HCT116 (cell line): ENCODE measurements at regions not wholly inside any gene's neighbourhood (a gene's known extent, or its start where the extent isn't known, plus 50 kb on each side); places are given as distances from the start of the nearest gene placed in this dataset.

ENCODE experiments used
- ATAC-seq: fragments of 200-7000 bp; cut with Tn5 transposase; 2 replicates; pipeline ENCODE4 v1.9.1; 2020; ENCODE audit warnings: mild to moderate bottlenecking, moderate library complexity
- BruUV-seq: library from RNA; stranded (reverse); fragments of 400-500 nt; replicated peaks from 2 replicates; lab custom pipeline; 2021; lab: Mats Ljungman, UMichigan
- CTCF ChIA-PET: fragments of 300-600 bp; sonication (Branson Sonifier 250); formaldehyde crosslinking; loops from one replicate; lab custom pipeline; 2021; ENCODE audit warnings: antibody characterized with exemption; lab: Charles Lee
- POLR2A ChIA-PET: fragments of 300-600, 350-600 bp; sonication (Branson Sonifier 250); formaldehyde crosslinking; loops from one replicate; lab custom pipeline; 2021; ENCODE audit warnings: antibody characterized with exemption; lab: Charles Lee
- RAD21 ChIA-PET, 2 experiments: fragments of 300-600 bp; sonication (Branson Sonifier 250); formaldehyde crosslinking; loops; one replicate each; lab custom pipeline; 2023; ENCODE audit warnings: low total read pairs in 2 of 2; ENCODE audit not compliant: uncharacterized antibody in 2 of 2, unreplicated experiment in 2 of 2, low non-redundant PET in 1 of 2; lab: Charles Lee
- DNase-seq: peaks from one replicate; pipeline ENCODE4 v3.0.0-alpha.2; 2010; ENCODE audit warnings: low read depth, low spot score
- H2AFZ ChIP-seq: fragments of 200-600 bp; shearing (Covaris generic), sonication (generic); 2 replicates; pipeline ENCODE4 v1.6.1; 2017; ENCODE audit warnings: low read depth, mixed run types, mixed read lengths, antibody characterized with exemption, low read length; ENCODE audit not compliant: poor library complexity, severe bottlenecking
- H3K27ac ChIP-seq: 2 replicates; pipeline ENCODE4 v1.5.1; 2012; ENCODE audit warnings: low read depth, low read length
- H3K27me3 ChIP-seq: fragments of 200-600 bp; sonication (generic); 2 replicates; pipeline ENCODE4 v1.6.1; 2016; ENCODE audit warnings: mixed run types, low read length, mixed read lengths; ENCODE audit not compliant: insufficient read depth
- H3K36me3 ChIP-seq, 2 experiments: fragments of 200-500 bp in 1 of 2; fragments of 200-600 bp in 1 of 2; sonication (Bioruptor generic) in 1 of 2; sonication (generic) in 1 of 2; 2 replicates each; pipeline versions ENCODE4 v1.5.1 to v1.6.1; 2014 to 2016; ENCODE audit warnings: low read length in 2 of 2, inconsistent platforms in 1 of 2, mixed read lengths in 1 of 2, mixed run types in 1 of 2; ENCODE audit not compliant: insufficient read depth in 2 of 2, control insufficient read depth in 1 of 2
- H3K4me1 ChIP-seq, 2 experiments: fragments of 200-600 bp in 1 of 2; sonication (generic) in 1 of 2; 2 replicates each; pipeline versions ENCODE4 v1.5.1 to v1.6.1; 2012 to 2017; ENCODE audit warnings: low read length in 2 of 2, inconsistent platforms in 1 of 2, mild to moderate bottlenecking in 1 of 2, mixed read lengths in 1 of 2, mixed run types in 1 of 2, moderate library complexity in 1 of 2; ENCODE audit not compliant: insufficient read depth in 2 of 2, control insufficient read depth in 1 of 2
- H3K4me2 ChIP-seq: fragments of 200-600 bp; sonication (generic); 2 replicates; pipeline ENCODE4 v1.6.1; 2017; ENCODE audit warnings: mixed run types, low read length, mixed read lengths
- H3K4me3 ChIP-seq, 2 experiments: fragments of 200-600 bp in 1 of 2; sonication (generic) in 1 of 2; replicated peaks in 1 of 2; 2 replicates each; pipeline ENCODE4 v1.5.1; 2011 to 2016; ENCODE audit warnings: low read length in 2 of 2, control low read depth in 1 of 2, low read depth in 1 of 2, mild to moderate bottlenecking in 1 of 2, mixed read lengths in 1 of 2, mixed run types in 1 of 2
- H3K79me2 ChIP-seq: fragments of 200-600 bp; sonication (generic); 2 replicates; pipeline ENCODE4 v1.6.1; 2017; ENCODE audit warnings: mild to moderate bottlenecking, mixed run types, low read length, moderate library complexity, mixed read lengths; ENCODE audit not compliant: insufficient read depth
- H3K9ac ChIP-seq: fragments of 200-600 bp; sonication (generic); 2 replicates; pipeline ENCODE4 v1.6.1; 2016; ENCODE audit warnings: low read length, mixed read lengths
- H3K9me2 ChIP-seq: fragments of 200-600 bp; sonication (generic), shearing (Covaris generic); 2 replicates; pipeline ENCODE4 v1.6.1; 2017; ENCODE audit warnings: mixed run types, mild to moderate bottlenecking, moderate library complexity; ENCODE audit not compliant: insufficient read depth
- H3K9me3 ChIP-seq, 2 experiments: fragments of 200-500 bp in 1 of 2; fragments of 200-600 bp in 1 of 2; sonication (Bioruptor generic) in 1 of 2; sonication (generic) in 1 of 2; 2 replicates each; pipeline ENCODE4 v1.6.1; 2014 to 2017; ENCODE audit warnings: low read length in 2 of 2, mixed read lengths in 2 of 2, inconsistent platforms in 1 of 2, low read depth in 1 of 2, mild to moderate bottlenecking in 1 of 2, mixed run types in 1 of 2, moderate library complexity in 1 of 2; ENCODE audit not compliant: control insufficient read depth in 1 of 2, insufficient read depth in 1 of 2
- H4K20me1 ChIP-seq: fragments of 200-600 bp; sonication (generic), shearing (Covaris generic); 2 replicates; pipeline ENCODE4 v1.6.1; 2017; ENCODE audit warnings: mixed run types, mild to moderate bottlenecking, moderate library complexity; ENCODE audit not compliant: insufficient read depth
- CBX3 ChIP-seq: IDR thresholded peaks from 2 replicates; pipeline ENCODE4 v1.6.1; 2012; ENCODE audit warnings: low read depth
- CEBPB ChIP-seq: IDR thresholded peaks from 2 replicates; pipeline ENCODE4 v1.6.1; 2012; ENCODE audit warnings: low read depth
- ELF1 ChIP-seq: IDR thresholded peaks from 2 replicates; pipeline ENCODE4 v1.6.1; 2012; ENCODE audit warnings: low read depth, borderline replicate concordance
- EZH2 ChIP-seq: fragments of 200-600 bp; sonication (generic); IDR thresholded peaks from 2 replicates; pipeline ENCODE4 v1.6.1; 2017; ENCODE audit warnings: antibody characterized with exemption, mixed run types
- EZH2phosphoT487 ChIP-seq: fragments of 200-600 bp; IDR thresholded peaks from 2 replicates; pipeline ENCODE4 v1.6.1; 2018; ENCODE audit warnings: antibody characterized with exemption, borderline replicate concordance
- RAD21 ChIP-seq: IDR thresholded peaks from 2 replicates; pipeline ENCODE4 v1.6.1; 2012; ENCODE audit warnings: low read depth, mild to moderate bottlenecking
- intact Hi-C: fragments of 100-400 bp; cut with micrococcal nuclease; formaldehyde crosslinking; loops from 2 replicates; pipeline ENCODE4 v1.10.0; 2022
- TF ChIP-seq, protein P1 (sequence below): IDR thresholded peaks from 2 replicates; pipeline ENCODE4 v1.6.1; 2012; ENCODE audit warnings: low read depth
- TF ChIP-seq, protein P2 (sequence below), 3 experiments: fragments of 200-600 bp in 1 of 3; sonication (generic) in 1 of 3; IDR thresholded peaks in 2 of 3; conservative IDR thresholded peaks in 1 of 3; 2 replicates each; pipeline ENCODE4 v1.5.1; 2012 to 2017; ENCODE audit warnings: low read depth in 2 of 3, low read length in 2 of 3, antibody characterized with exemption in 1 of 3, borderline replicate concordance in 1 of 3, control low read depth in 1 of 3, mild to moderate bottlenecking in 1 of 3, mixed read lengths in 1 of 3, mixed run types in 1 of 3, moderate library complexity in 1 of 3; ENCODE audit not compliant: insufficient read depth in 1 of 3

DNA sequence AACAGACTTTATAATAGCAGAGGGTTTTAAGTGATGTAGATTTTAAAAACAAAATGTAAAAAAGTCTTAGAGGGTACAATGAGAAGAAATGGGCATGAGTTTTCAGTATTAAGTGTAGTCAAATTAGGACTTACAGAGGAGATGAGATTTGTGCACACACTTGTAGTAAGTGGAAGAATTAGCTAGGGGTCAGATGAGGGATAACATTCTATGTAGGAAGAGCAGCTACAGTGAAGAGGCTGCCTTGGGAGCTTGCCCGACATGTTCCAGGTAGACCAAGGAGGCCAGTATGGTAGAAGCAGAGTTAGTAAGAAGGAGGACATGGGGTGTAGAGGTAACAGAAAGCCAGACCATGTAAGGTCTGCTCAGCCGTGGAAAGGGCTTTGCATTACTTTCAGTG is 189.2 kb upstream of the DSEL start (continued):
- TF ChIP-seq, protein P1, sequence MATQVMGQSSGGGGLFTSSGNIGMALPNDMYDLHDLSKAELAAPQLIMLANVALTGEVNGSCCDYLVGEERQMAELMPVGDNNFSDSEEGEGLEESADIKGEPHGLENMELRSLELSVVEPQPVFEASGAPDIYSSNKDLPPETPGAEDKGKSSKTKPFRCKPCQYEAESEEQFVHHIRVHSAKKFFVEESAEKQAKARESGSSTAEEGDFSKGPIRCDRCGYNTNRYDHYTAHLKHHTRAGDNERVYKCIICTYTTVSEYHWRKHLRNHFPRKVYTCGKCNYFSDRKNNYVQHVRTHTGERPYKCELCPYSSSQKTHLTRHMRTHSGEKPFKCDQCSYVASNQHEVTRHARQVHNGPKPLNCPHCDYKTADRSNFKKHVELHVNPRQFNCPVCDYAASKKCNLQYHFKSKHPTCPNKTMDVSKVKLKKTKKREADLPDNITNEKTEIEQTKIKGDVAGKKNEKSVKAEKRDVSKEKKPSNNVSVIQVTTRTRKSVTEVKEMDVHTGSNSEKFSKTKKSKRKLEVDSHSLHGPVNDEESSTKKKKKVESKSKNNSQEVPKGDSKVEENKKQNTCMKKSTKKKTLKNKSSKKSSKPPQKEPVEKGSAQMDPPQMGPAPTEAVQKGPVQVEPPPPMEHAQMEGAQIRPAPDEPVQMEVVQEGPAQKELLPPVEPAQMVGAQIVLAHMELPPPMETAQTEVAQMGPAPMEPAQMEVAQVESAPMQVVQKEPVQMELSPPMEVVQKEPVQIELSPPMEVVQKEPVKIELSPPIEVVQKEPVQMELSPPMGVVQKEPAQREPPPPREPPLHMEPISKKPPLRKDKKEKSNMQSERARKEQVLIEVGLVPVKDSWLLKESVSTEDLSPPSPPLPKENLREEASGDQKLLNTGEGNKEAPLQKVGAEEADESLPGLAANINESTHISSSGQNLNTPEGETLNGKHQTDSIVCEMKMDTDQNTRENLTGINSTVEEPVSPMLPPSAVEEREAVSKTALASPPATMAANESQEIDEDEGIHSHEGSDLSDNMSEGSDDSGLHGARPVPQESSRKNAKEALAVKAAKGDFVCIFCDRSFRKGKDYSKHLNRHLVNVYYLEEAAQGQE = no peak
- TF ChIP-seq, all 23 proteins: peak for 0

DNA sequence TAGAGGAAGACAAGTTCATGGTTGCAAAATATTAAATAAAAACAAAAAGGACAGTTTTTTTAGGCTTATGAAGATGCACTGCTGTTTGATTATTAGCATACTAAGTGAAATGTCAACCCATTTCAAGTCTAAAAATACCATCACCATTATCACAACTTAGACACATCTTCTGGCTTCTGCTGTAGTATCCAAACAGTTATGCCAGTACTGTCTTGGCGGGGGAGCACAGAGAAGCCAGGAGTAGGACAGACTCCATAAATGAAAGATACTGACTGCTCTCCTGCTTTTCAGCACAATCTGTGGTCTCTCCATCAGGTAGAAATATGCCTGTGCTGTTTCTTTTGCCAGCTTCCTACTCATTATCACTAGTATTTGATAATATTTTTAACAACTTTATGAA is 179.2 kb upstream of the DSEL start:
- Histone ChIP-seq H3K4me1 (no peaks in the 10 kb centered on the region), H3K27me3 (no peaks in the 10 kb centered on the region), H3K9me3 (peaks cover 14 to 15% of the 10 kb centered on the region in 2 experiments; a peak in 2 of 4 replicates), H3K4me2 (no peak overlapping the region), H3K36me3 (no peaks in the 10 kb centered on the region), H3K9ac (no peak overlapping the region), H3K27ac (no peak overlapping the region), H3K79me2 (no peaks in the 10 kb centered on the region), H3K9me2 (no peaks in the 10 kb centered on the region), H3K4me3 (no peak overlapping the region), H4K20me1 (no peaks in the 10 kb centered on the region), H2AFZ (no peak overlapping the region)
- ChIA-PET POLR2A (no interaction called here), RAD21 (no interaction called here), CTCF (no interaction called here)
- TF ChIP-seq CBX3 (no peak), EZH2phosphoT487 (no peak), EZH2 (no peak), ELF1 (no peak), CEBPB (no peak), RAD21 (no peak)
- TF ChIP-seq, protein P2, sequence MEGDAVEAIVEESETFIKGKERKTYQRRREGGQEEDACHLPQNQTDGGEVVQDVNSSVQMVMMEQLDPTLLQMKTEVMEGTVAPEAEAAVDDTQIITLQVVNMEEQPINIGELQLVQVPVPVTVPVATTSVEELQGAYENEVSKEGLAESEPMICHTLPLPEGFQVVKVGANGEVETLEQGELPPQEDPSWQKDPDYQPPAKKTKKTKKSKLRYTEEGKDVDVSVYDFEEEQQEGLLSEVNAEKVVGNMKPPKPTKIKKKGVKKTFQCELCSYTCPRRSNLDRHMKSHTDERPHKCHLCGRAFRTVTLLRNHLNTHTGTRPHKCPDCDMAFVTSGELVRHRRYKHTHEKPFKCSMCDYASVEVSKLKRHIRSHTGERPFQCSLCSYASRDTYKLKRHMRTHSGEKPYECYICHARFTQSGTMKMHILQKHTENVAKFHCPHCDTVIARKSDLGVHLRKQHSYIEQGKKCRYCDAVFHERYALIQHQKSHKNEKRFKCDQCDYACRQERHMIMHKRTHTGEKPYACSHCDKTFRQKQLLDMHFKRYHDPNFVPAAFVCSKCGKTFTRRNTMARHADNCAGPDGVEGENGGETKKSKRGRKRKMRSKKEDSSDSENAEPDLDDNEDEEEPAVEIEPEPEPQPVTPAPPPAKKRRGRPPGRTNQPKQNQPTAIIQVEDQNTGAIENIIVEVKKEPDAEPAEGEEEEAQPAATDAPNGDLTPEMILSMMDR (IDR thresholded peaks at IDR 0.05 in 2 of 3, conservative IDR thresholded peaks at IDR 0.05 in 1 of 3; ENCODE audit: borderline replicate concordance in 1 of 3, insufficient read depth in 1 of 3, low read depth in 2 of 3, low read length in 2 of 3) = no peak
- no TSS peak for BruUV-seq
- intact Hi-C loops = no loop called here
- ATAC-seq (no peak), DNase-seq (no peak)
